ENCODE measurements at regions not wholly inside any gene's neighbourhood (a gene's known extent, or its start where the extent isn't known, plus 50 kb on each side); places are given as distances from the start of the nearest gene placed in this dataset.

DNA sequence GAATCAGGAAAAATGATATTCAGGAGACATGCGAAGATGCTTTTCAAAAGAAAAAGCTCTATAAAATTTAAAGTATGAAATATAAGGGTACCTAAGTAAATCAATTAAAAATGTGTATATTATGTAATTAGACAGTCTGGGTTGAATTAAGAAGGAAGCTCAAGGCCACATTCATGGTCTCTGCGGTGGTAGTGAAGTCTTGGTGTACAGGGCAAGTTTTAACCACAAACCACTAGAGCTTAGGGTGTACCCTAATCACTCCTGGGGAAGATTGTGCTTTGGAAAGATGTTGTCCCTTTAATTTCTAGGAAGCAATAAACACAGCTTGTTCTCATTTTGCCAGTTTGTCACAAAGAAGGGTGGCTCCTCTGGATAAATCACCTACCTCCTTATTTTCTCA, 287.2 kb upstream of the ZNF608 start:
- TF ChIP-seq, protein P1, sequence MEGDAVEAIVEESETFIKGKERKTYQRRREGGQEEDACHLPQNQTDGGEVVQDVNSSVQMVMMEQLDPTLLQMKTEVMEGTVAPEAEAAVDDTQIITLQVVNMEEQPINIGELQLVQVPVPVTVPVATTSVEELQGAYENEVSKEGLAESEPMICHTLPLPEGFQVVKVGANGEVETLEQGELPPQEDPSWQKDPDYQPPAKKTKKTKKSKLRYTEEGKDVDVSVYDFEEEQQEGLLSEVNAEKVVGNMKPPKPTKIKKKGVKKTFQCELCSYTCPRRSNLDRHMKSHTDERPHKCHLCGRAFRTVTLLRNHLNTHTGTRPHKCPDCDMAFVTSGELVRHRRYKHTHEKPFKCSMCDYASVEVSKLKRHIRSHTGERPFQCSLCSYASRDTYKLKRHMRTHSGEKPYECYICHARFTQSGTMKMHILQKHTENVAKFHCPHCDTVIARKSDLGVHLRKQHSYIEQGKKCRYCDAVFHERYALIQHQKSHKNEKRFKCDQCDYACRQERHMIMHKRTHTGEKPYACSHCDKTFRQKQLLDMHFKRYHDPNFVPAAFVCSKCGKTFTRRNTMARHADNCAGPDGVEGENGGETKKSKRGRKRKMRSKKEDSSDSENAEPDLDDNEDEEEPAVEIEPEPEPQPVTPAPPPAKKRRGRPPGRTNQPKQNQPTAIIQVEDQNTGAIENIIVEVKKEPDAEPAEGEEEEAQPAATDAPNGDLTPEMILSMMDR (IDR thresholded peaks at IDR 0.05), result no peak
- no peak for TF ChIP-seq POLR2A (IDR thresholded peaks at IDR 0.05)
